ENCODE measurements at regions not wholly inside any gene's neighbourhood (a gene's known extent, or its start where the extent isn't known, plus 50 kb on each side); places are given as distances from the start of the nearest gene placed in this dataset.

GRCh38 chr4:138317175-138317748 lies 75.1 kb upstream of the SLC7A11 start:
- no peak for TF ChIP-seq CTCF (optimal IDR thresholded peaks at IDR 0.05 in 1 of 3, IDR thresholded peaks at IDR 0.05 in 1 of 3, conservative IDR thresholded peaks at IDR 0.05 in 1 of 3; ENCODE audit: extremely low read depth in 1 of 3, insufficient read depth in 2 of 3, low read length in 3 of 3)
- no peak for TF ChIP-seq EZH2 (IDR thresholded peaks at IDR 0.05; ENCODE audit: low read length)
